HEK293 (cell line): ENCODE measurements at regions not wholly inside any gene's neighbourhood (a gene's known extent, or its start where the extent isn't known, plus 50 kb on each side); places are given as distances from the start of the nearest gene placed in this dataset.
A peak's percentile ranks its signal among the peaks of the same experiment; 100 is the strongest.

Experiments
- HIC1 ChIP-seq: fragments of 450-650 bp; formaldehyde crosslinking; IDR thresholded peaks from 2 replicates; pipeline ENCODE4 v1.5.1; 2016; ENCODE audit warnings: missing biosample characterization, missing genetic modification characterization
- KLF1 ChIP-seq: fragments of 450-650 bp; formaldehyde crosslinking; IDR thresholded peaks from 2 replicates; pipeline ENCODE4 v1.5.1; 2016; ENCODE audit warnings: missing biosample characterization, missing genetic modification characterization
- PRDM2 ChIP-seq: fragments of 450-650 bp; formaldehyde crosslinking; IDR thresholded peaks from 2 replicates; pipeline ENCODE4 v1.5.1; 2016; ENCODE audit warnings: missing biosample characterization, missing genetic modification characterization, borderline replicate concordance
- SP3 ChIP-seq: fragments of 450-650 bp; formaldehyde crosslinking; IDR thresholded peaks from 2 replicates; pipeline ENCODE4 v1.5.1; 2016; ENCODE audit warnings: missing biosample characterization, missing genetic modification characterization
- SP7 ChIP-seq: fragments of 450-650 bp; formaldehyde crosslinking; IDR thresholded peaks from 2 replicates; pipeline ENCODE4 v1.5.1; 2016; ENCODE audit warnings: missing biosample characterization, missing genetic modification characterization
- YY2 ChIP-seq: fragments of 450-650 bp; formaldehyde crosslinking; IDR thresholded peaks from 2 replicates; pipeline ENCODE4 v1.5.1; 2016; ENCODE audit warnings: missing biosample characterization, missing genetic modification characterization
- ZNF121 ChIP-seq: fragments of 450-650 bp; formaldehyde crosslinking; IDR thresholded peaks from 2 replicates; pipeline ENCODE4 v1.5.1; 2016; ENCODE audit warnings: missing biosample characterization, missing genetic modification characterization
- ZNF157 ChIP-seq: fragments of 450-650 bp; formaldehyde crosslinking; IDR thresholded peaks from 2 replicates; pipeline ENCODE4 v1.5.1; 2016; ENCODE audit warnings: missing biosample characterization, missing genetic modification characterization
- ZNF341 ChIP-seq: fragments of 450-650 bp; formaldehyde crosslinking; IDR thresholded peaks from 2 replicates; pipeline ENCODE4; 2016; ENCODE audit warnings: low read depth, missing biosample characterization, missing genetic modification characterization
- ZNF354C ChIP-seq: fragments of 450-650 bp; formaldehyde crosslinking; IDR thresholded peaks from 2 replicates; pipeline ENCODE4 v1.5.1; 2016; ENCODE audit warnings: missing biosample characterization, missing genetic modification characterization, low read depth, borderline replicate concordance
- ZNF37A ChIP-seq: fragments of 450-650 bp; IDR thresholded peaks from 2 replicates; pipeline ENCODE4 v1.5.1; 2018; ENCODE audit warnings: missing biosample characterization, missing genetic modification characterization
- ZNF394 ChIP-seq: fragments of 450-650 bp; formaldehyde crosslinking; IDR thresholded peaks from 2 replicates; pipeline ENCODE4 v1.5.1; 2016; ENCODE audit warnings: missing biosample characterization, missing genetic modification characterization, mild to moderate bottlenecking, moderate library complexity, borderline replicate concordance
- ZNF426 ChIP-seq: fragments of 450-650 bp; formaldehyde crosslinking; IDR thresholded peaks from 2 replicates; pipeline ENCODE4 v1.5.1; 2017; ENCODE audit warnings: missing biosample characterization, missing genetic modification characterization, mild to moderate bottlenecking, inconsistent platforms, moderate library complexity
- ZNF510 ChIP-seq: fragments of 450-650 bp; formaldehyde crosslinking; IDR thresholded peaks from 2 replicates; pipeline ENCODE4 v1.5.1; 2018; ENCODE audit warnings: mild to moderate bottlenecking, missing genetic modification characterization, missing biosample characterization; ENCODE audit not compliant: insufficient replicate concordance
- ZNF514 ChIP-seq: fragments of 450-650 bp; formaldehyde crosslinking; IDR thresholded peaks from 2 replicates; pipeline ENCODE4 v1.5.1; 2016; ENCODE audit warnings: missing biosample characterization, missing genetic modification characterization
- ZNF585B ChIP-seq: fragments of 450-650 bp; formaldehyde crosslinking; IDR thresholded peaks from 2 replicates; pipeline ENCODE4 v1.5.1; 2016; ENCODE audit warnings: missing biosample characterization, missing genetic modification characterization
- TF ChIP-seq, protein P1 (sequence below): fragments of 450-650 bp; formaldehyde crosslinking; IDR thresholded peaks from 2 replicates; pipeline ENCODE4 v1.5.1; 2016; ENCODE audit warnings: missing biosample characterization, missing genetic modification characterization
- TF ChIP-seq, protein P2 (sequence below): fragments of 450-650 bp; formaldehyde crosslinking; conservative IDR thresholded peaks from 2 replicates; pipeline ENCODE4 v1.5.1; 2016; ENCODE audit warnings: low read depth, missing biosample characterization, missing genetic modification characterization

DNA sequence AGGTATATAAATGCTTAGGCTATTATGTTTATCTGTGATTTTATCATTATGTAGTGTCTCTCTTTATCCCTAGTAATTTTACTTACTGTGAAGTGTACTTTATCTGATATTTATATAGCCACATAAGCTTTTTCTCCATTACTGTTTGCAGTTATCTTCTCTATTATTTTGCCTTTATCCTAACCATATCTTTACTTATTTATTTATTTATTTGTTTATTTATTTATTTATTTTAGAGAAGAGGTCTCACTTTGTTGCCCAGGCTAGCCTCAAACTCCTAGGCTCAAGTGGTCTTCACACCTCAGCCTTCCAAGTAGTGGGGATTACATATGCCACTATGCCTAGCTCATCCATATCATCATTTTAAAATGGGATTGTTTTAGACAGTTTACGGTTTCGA is 331.8 kb downstream of the C7orf25 start (continued):
- peak; percentile 20; the same call in 1 of the 2 replicates for TF ChIP-seq ZNF341 (tag by site-specific recombination)
- no peak for TF ChIP-seq ZNF37A (tag by site-specific recombination)
- TF ChIP-seq, protein P1, sequence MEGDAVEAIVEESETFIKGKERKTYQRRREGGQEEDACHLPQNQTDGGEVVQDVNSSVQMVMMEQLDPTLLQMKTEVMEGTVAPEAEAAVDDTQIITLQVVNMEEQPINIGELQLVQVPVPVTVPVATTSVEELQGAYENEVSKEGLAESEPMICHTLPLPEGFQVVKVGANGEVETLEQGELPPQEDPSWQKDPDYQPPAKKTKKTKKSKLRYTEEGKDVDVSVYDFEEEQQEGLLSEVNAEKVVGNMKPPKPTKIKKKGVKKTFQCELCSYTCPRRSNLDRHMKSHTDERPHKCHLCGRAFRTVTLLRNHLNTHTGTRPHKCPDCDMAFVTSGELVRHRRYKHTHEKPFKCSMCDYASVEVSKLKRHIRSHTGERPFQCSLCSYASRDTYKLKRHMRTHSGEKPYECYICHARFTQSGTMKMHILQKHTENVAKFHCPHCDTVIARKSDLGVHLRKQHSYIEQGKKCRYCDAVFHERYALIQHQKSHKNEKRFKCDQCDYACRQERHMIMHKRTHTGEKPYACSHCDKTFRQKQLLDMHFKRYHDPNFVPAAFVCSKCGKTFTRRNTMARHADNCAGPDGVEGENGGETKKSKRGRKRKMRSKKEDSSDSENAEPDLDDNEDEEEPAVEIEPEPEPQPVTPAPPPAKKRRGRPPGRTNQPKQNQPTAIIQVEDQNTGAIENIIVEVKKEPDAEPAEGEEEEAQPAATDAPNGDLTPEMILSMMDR (tag by site-specific recombination): no peak
- no peak for TF ChIP-seq HIC1
- TF ChIP-seq, protein P2, sequence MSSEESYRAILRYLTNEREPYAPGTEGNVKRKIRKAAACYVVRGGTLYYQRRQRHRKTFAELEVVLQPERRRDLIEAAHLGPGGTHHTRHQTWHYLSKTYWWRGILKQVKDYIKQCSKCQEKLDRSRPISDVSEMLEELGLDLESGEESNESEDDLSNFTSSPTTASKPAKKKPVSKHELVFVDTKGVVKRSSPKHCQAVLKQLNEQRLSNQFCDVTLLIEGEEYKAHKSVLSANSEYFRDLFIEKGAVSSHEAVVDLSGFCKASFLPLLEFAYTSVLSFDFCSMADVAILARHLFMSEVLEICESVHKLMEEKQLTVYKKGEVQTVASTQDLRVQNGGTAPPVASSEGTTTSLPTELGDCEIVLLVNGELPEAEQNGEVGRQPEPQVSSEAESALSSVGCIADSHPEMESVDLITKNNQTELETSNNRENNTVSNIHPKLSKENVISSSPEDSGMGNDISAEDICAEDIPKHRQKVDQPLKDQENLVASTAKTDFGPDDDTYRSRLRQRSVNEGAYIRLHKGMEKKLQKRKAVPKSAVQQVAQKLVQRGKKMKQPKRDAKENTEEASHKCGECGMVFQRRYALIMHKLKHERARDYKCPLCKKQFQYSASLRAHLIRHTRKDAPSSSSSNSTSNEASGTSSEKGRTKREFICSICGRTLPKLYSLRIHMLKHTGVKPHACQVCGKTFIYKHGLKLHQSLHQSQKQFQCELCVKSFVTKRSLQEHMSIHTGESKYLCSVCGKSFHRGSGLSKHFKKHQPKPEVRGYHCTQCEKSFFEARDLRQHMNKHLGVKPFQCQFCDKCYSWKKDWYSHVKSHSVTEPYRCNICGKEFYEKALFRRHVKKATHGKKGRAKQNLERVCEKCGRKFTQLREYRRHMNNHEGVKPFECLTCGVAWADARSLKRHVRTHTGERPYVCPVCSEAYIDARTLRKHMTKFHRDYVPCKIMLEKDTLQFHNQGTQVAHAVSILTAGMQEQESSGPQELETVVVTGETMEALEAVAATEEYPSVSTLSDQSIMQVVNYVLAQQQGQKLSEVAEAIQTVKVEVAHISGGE (tag by site-specific recombination): peak; percentile 63
- no peak for TF ChIP-seq SP7 (tag by site-specific recombination)
- no peak for TF ChIP-seq ZNF585B (tag by site-specific recombination)
- peak; percentile 75 for TF ChIP-seq ZNF426 (tag by site-specific recombination)
- TF ChIP-seq ZNF354C (tag by site-specific recombination): 0 out of 2 replicates have a peak, but pooled peaks have one; percentile 38
- TF ChIP-seq YY2 (tag by site-specific recombination): no peak
- TF ChIP-seq SP3 (tag by site-specific recombination): no peak
- peak; percentile 64 for TF ChIP-seq ZNF510 (tag by site-specific recombination)
- TF ChIP-seq ZNF121 (tag by site-specific recombination): no peak
- TF ChIP-seq ZNF514: 0 out of 2 replicates have a peak, but pooled peaks have one; percentile 44
- no peak for TF ChIP-seq PRDM2 (tag by site-specific recombination)
- TF ChIP-seq ZNF394 (tag by site-specific recombination): peak; percentile 83; the same call in 1 of the 2 replicates
- no peak for TF ChIP-seq KLF1 (tag by site-specific recombination)
- TF ChIP-seq ZNF157: no peak
